Left ventricle myocardium inferior (tissue), 1 donor: ENCODE measurements at regions not wholly inside any gene's neighbourhood (a gene's known extent, or its start where the extent isn't known, plus 50 kb on each side); places are given as distances from the start of the nearest gene placed in this dataset.

Source experiments
- DNase-seq: peaks from one replicate; pipeline ENCODE4 v3.0.0-alpha.2; 2020
- H3K27ac ChIP-seq: fragments of 200-600 bp; replicated peaks from 2 replicates; pipeline ENCODE4 v1.8.0; 2021
- H3K27me3 ChIP-seq: fragments of 200-600 bp; 2 replicates; pipeline ENCODE4 v1.8.0; 2021; ENCODE audit warnings: low read depth
- H3K36me3 ChIP-seq: fragments of 200-600 bp; 2 replicates; pipeline ENCODE4 v1.8.0; 2021
- H3K4me1 ChIP-seq: fragments of 200-600 bp; 2 replicates; pipeline ENCODE4 v1.8.0; 2021
- H3K4me3 ChIP-seq: fragments of 200-600 bp; 2 replicates; pipeline ENCODE4 v1.8.0; 2021; ENCODE audit warnings: mild to moderate bottlenecking, moderate library complexity
- H3K9me3 ChIP-seq: fragments of 200-600 bp; replicated peaks from 2 replicates; pipeline ENCODE4 v1.8.0; 2021
- intact Hi-C: fragments of 100-400 bp; cut with micrococcal nuclease; formaldehyde crosslinking; loops from one replicate; pipeline ENCODE4 v1.11.0; 2022
- TF ChIP-seq, protein P1 (sequence below): fragments of 200-600 bp; IDR thresholded peaks from 2 replicates; pipeline ENCODE4 v1.8.0; 2021; ENCODE audit warnings: antibody characterized with exemption, mild to moderate bottlenecking, borderline replicate concordance
- donor health status: DM: no; HTN: yes; CAD: no; lungs with severe emphysema.

DNA sequence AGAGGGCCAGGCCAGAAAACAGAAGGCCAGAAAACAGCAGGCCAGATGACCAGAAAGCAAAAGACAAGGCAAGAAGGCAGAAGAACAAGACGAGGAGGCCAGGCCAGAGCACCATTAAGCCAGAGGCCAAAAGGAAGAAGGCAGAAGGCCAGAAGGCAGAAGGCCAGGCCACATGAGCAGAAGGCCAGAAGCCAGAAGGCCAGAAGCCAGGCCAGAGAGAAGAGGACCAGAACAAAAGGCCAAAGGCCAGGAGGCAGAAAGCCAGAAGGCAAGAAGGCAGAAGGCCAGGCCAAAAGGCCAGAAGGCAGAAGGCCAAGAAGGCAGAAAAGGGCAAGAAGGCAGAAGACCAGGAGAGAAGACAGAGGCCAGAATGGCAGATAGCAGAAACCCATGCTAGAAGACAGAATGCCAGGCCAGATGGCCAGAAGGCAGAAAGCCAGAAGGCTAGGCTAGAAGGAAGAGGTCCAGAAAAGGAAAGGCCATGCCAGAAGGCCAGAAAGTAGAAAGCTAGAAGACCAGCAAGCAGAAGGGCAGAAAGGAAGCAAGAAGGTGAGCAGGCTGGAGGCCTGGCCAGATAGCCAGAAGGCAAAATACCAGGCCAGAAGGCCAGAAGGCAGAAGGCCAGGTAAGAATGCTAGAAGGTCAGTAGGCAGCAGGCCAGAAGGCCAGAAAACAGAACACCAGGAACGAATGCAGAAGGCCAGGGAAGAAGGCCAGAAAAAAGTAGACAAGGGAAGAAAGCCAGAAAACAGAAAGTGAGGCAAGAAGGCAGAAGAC, 187.6 kb downstream of the TUBA3C start:
- DNase-seq, result no peak

DNA sequence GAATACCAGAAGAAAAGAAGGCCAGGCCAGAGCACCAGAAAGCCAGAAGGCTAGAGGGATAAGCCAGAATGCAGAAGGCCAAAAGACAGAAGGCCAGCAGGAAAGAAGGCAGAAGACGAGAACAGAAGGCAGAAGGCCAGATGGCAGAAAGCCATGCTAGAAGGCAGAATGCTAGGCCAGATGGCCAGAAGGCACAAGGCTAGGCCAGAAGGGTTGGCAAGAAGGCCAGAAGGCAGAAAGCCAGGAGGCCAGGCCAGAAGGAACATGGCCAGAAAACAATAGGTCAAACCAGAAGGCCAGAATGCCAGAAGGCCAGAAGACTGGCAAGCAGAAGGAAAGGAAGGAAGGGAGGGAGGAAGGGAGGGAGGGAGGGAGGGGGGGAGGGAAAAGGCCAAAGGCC, 188.8 kb downstream of the TUBA3C start:
- intact Hi-C loops, result no loop called here
- H3K36me3 ChIP-seq, result no peaks in the 10 kb centered on the region
- peaks cover 25% of the 10 kb centered on the region for H3K4me1 ChIP-seq
- no peaks in the 10 kb centered on the region for H3K27me3 ChIP-seq
- H3K27ac ChIP-seq, result no peak overlapping the region
- peaks cover 54% of the 10 kb centered on the region for H3K9me3 ChIP-seq
- TF ChIP-seq, protein P1, sequence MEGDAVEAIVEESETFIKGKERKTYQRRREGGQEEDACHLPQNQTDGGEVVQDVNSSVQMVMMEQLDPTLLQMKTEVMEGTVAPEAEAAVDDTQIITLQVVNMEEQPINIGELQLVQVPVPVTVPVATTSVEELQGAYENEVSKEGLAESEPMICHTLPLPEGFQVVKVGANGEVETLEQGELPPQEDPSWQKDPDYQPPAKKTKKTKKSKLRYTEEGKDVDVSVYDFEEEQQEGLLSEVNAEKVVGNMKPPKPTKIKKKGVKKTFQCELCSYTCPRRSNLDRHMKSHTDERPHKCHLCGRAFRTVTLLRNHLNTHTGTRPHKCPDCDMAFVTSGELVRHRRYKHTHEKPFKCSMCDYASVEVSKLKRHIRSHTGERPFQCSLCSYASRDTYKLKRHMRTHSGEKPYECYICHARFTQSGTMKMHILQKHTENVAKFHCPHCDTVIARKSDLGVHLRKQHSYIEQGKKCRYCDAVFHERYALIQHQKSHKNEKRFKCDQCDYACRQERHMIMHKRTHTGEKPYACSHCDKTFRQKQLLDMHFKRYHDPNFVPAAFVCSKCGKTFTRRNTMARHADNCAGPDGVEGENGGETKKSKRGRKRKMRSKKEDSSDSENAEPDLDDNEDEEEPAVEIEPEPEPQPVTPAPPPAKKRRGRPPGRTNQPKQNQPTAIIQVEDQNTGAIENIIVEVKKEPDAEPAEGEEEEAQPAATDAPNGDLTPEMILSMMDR, result no peak
- DNase-seq, result no peak
- no peak overlapping the region for H3K4me3 ChIP-seq

More for the DNA sequence above, 187.6 kb downstream of the TUBA3C start:
- intact Hi-C loops, result no loop called here
- TF ChIP-seq, protein P1, result no peak
- Histone ChIP-seq H3K27me3 (no peaks in the 10 kb centered on the region), H3K4me3 (no peak overlapping the region), H3K9me3 (peaks cover 54% of the 10 kb centered on the region), H3K36me3 (no peaks in the 10 kb centered on the region), H3K27ac (no peak overlapping the region), H3K4me1 (peaks cover 25% of the 10 kb centered on the region)

DNA sequence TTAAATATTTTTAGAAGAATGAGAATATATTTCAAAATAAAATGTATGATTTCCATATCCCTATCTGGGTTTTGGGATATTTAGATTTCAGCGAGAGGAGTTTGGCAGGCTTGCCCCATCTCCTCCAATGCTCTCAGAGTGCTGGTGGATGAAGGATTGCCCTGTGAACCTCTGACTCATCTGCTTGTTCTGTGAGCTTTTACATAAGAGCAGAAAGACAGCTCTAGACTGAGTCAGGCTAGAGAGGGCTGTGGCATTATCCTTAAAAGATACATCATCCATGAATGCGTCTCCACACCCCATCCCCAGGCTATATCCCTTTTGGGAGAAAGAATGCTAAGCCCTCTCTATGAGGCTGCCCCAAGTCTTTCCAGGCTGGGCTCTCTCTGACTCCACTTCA, 190.6 kb downstream of the TUBA3C start:
- H3K4me1 ChIP-seq, result peaks cover 25% of the 10 kb centered on the region
- H3K27ac ChIP-seq, result no peak overlapping the region
- peaks cover 41% of the 10 kb centered on the region for H3K9me3 ChIP-seq
- DNase-seq, result no peak
- no peak overlapping the region for H3K4me3 ChIP-seq
- no peaks in the 10 kb centered on the region for H3K27me3 ChIP-seq
- TF ChIP-seq, protein P1, result no peak
- intact Hi-C loops, result no loop called here
- no peaks in the 10 kb centered on the region for H3K36me3 ChIP-seq

DNA sequence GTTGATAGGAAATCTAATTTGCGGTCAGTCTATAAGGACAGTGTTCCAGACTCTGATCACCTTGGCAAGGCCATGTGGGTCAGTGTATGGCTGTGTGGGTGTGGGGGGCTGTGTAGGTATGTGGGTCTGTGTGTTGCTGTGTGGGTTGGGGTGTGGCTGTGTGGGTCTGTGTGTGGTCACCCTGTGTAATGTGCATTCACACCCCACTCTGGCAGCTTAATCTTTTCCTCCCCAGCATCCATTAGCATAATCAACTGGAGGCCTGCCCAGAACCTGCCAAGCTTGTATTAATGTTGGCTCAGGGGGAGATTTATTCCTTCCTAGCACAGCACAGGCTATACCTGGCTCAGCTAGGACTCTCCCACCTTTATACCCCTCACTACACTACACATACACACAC, 203.2 kb downstream of the TUBA3C start:
- no peaks in the 10 kb centered on the region for H3K36me3 ChIP-seq
- H3K27me3 ChIP-seq, result peaks cover 20% of the 10 kb centered on the region
- intact Hi-C loops, result no loop called here
- peaks cover 1% of the 10 kb centered on the region for H3K9me3 ChIP-seq
- no peaks in the 10 kb centered on the region for H3K4me1 ChIP-seq
- DNase-seq, result no peak
- H3K4me3 ChIP-seq, result no peak overlapping the region
- TF ChIP-seq, protein P1, result no peak
- no peak overlapping the region for H3K27ac ChIP-seq

DNA sequence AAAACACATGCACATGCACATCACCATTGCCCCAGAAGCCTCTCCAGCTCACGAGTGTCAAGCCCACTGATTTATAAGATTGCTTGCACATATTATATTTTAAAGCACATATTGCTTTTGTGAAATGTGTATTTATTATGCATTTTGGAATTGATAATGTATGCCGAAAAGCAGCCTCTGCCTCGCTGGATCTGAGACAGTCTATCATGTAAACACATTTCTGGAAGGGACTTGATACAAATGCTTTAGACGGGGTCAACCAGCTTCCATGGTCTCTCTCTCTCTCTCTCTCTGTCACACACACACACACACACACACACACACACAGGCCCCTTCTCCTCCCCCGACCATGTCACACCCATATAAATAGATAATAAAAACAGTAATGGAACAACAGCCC, 203.8 kb downstream of the TUBA3C start:
- peaks cover 19% of the 10 kb centered on the region for H3K27me3 ChIP-seq
- no peak for DNase-seq
- no peaks in the 10 kb centered on the region for H3K36me3 ChIP-seq
- TF ChIP-seq, protein P1, result no peak
- H3K4me1 ChIP-seq, result no peaks in the 10 kb centered on the region
- no peak overlapping the region for H3K4me3 ChIP-seq
- intact Hi-C loops, result no loop called here
- no peak overlapping the region for H3K27ac ChIP-seq
- no peaks in the 10 kb centered on the region for H3K9me3 ChIP-seq
